ENCODE measurements at regions not wholly inside any gene's neighbourhood (a gene's known extent, or its start where the extent isn't known, plus 50 kb on each side); places are given as distances from the start of the nearest gene placed in this dataset.

GRCh38 chr10:8586504-8586903 is 532.0 kb downstream of the GATA3 start:
- no peak for DNase-seq (ENCODE audit: low spot score)
- no peak for TF ChIP-seq CTCF (IDR thresholded peaks at IDR 0.05; ENCODE audit: borderline replicate concordance, control extremely low read depth, extremely low read depth, insufficient read depth, missing control alignments)
- in situ Hi-C loops (cut with MboI; ENCODE audit: low sequenced_read_pairs, unreplicated experiment) = no loop called here

GRCh38 chr10:8588135-8588534 is 533.6 kb downstream of the GATA3 start:
- DNase-seq (ENCODE audit: low spot score) = no peak
- in situ Hi-C loops (cut with MboI; ENCODE audit: low sequenced_read_pairs, unreplicated experiment) = no loop called here
- no peak for TF ChIP-seq CTCF (IDR thresholded peaks at IDR 0.05; ENCODE audit: borderline replicate concordance, control extremely low read depth, extremely low read depth, insufficient read depth, missing control alignments)

GRCh38 chr10:8590518-8590917 is 536.0 kb downstream of the GATA3 start:
- in situ Hi-C loops (cut with MboI; ENCODE audit: low sequenced_read_pairs, unreplicated experiment) = no loop called here
- no peak for TF ChIP-seq CTCF (IDR thresholded peaks at IDR 0.05; ENCODE audit: borderline replicate concordance, control extremely low read depth, extremely low read depth, insufficient read depth, missing control alignments)
- no peak for DNase-seq (ENCODE audit: low spot score)

- no peak for TF ChIP-seq CTCF (IDR thresholded peaks at IDR 0.05; ENCODE audit: borderline replicate concordance, control extremely low read depth, extremely low read depth, insufficient read depth, missing control alignments)
- in situ Hi-C loops (cut with MboI; ENCODE audit: low sequenced_read_pairs, unreplicated experiment) = no loop called here
- no peak for DNase-seq (ENCODE audit: low spot score)
Measured at GRCh38 chr10:8591640-8592039, 537.2 kb downstream of the GATA3 start.

- in situ Hi-C loops (cut with MboI; ENCODE audit: low sequenced_read_pairs, unreplicated experiment) = no loop called here
- TF ChIP-seq CTCF (IDR thresholded peaks at IDR 0.05; ENCODE audit: borderline replicate concordance, control extremely low read depth, extremely low read depth, insufficient read depth, missing control alignments) = no peak
- DNase-seq (ENCODE audit: low spot score) = no peak
Measured at GRCh38 chr10:8594176-8594575, 539.7 kb downstream of the GATA3 start.

- no peak for DNase-seq (ENCODE audit: low spot score)
- no peak for TF ChIP-seq CTCF (IDR thresholded peaks at IDR 0.05; ENCODE audit: borderline replicate concordance, control extremely low read depth, extremely low read depth, insufficient read depth, missing control alignments)
- in situ Hi-C loops (cut with MboI; ENCODE audit: low sequenced_read_pairs, unreplicated experiment) = no loop called here
Measured at GRCh38 chr10:8594711-8595110, 540.2 kb downstream of the GATA3 start.

- DNase-seq (ENCODE audit: low spot score) = no peak
- TF ChIP-seq CTCF (IDR thresholded peaks at IDR 0.05; ENCODE audit: borderline replicate concordance, control extremely low read depth, extremely low read depth, insufficient read depth, missing control alignments) = no peak
- in situ Hi-C loops (cut with MboI; ENCODE audit: low sequenced_read_pairs, unreplicated experiment) = no loop called here
Measured at GRCh38 chr10:8595140-8595539, 540.7 kb downstream of the GATA3 start.
